A549 (cell line): ENCODE measurements at regions not wholly inside any gene's neighbourhood (a gene's known extent, or its start where the extent isn't known, plus 50 kb on each side); places are given as distances from the start of the nearest gene placed in this dataset.

Experiments used
- ATAC-seq, 2 experiments: fragments of 200-7000 bp in 1 of 2; fragments of >200 bp in 1 of 2; cut with Nextera tagmentation in 1 of 2; cut with Tn5 transposase in 1 of 2; 3 replicates each; pipeline versions ENCODE4 v1.8.0 to v1.9.1; 2018 to 2020; ENCODE audit warnings: mild to moderate bottlenecking in 1 of 2, moderate library complexity in 1 of 2
- CTCF ChIA-PET: fragments of 300-600 bp; sonication (Branson Sonifier 250); formaldehyde crosslinking; extraction: SDS; loops from one replicate; lab custom pipeline; 2021; ENCODE audit warnings: antibody characterized with exemption, inconsistent platforms; lab: Yijun Ruan, JAX
- POLR2A ChIA-PET: fragments of 350-600 bp; formaldehyde crosslinking; extraction: SDS; loops from one replicate; lab custom pipeline; 2021; ENCODE audit warnings: antibody characterized with exemption, inconsistent platforms; lab: Yijun Ruan, JAX
- DNase-seq, 2 experiments: peaks; one replicate each; pipeline versions ENCODE4 v3.0.0 to v3.0.0-alpha.2; 2011 to 2016; ENCODE audit warnings: low read depth in 1 of 2, low spot score in 1 of 2
- FAIRE-seq: peaks from 2 replicates; lab custom pipeline; 2011; peaks lifted over from hg19 to GRCh38; lab: Jason Lieb, UNC
- H3K27ac ChIP-seq, 2 experiments: fragments of >200 bp; sonication (Bioruptor Twin); formaldehyde crosslinking; 3 replicates each; pipeline ENCODE4 v1.5.1; 2016 to 2017
- H3K4me1 ChIP-seq: fragments of >200 bp; sonication (Bioruptor Twin); formaldehyde crosslinking; 3 replicates; pipeline ENCODE4 v1.6.1; 2016
- H3K4me2 ChIP-seq: fragments of >200 bp; sonication (Bioruptor Twin); formaldehyde crosslinking; 3 replicates; pipeline ENCODE4 v1.6.1; 2016
- H3K4me3 ChIP-seq: fragments of >200 bp; sonication (Bioruptor Twin); formaldehyde crosslinking; 3 replicates; pipeline ENCODE4 v1.5.1; 2016
- H3K9me3 ChIP-seq: fragments of >200 bp; sonication (Bioruptor Twin); formaldehyde crosslinking; 3 replicates; pipeline ENCODE4 v1.6.1; 2016
- ATOH8 ChIP-seq: fragments of 250-450 bp; sonication (Bioruptor Pico); IDR thresholded peaks from 2 replicates; pipeline ENCODE4 v1.5.0; 2020; ENCODE audit warnings: low read depth, mild to moderate bottlenecking, moderate library complexity
- CBX2 ChIP-seq: fragments of 200-600 bp; sonication (generic); IDR thresholded peaks from 2 replicates; pipeline ENCODE4 v1.6.1; 2016; ENCODE audit warnings: low read depth, mild to moderate bottlenecking, borderline replicate concordance
- CEBPB ChIP-seq, 2 experiments: fragments of >200 bp in 1 of 2; sonication (Bioruptor Twin) in 1 of 2; formaldehyde crosslinking in 1 of 2; IDR thresholded peaks; 2 replicates each; pipeline ENCODE4 v1.6.1; 2012 to 2016
- CHD4 ChIP-seq: fragments of 200-600 bp; sonication (generic); IDR thresholded peaks from 2 replicates; pipeline ENCODE4 v1.6.1; 2016; ENCODE audit warnings: antibody characterized with exemption, mild to moderate bottlenecking, borderline replicate concordance
- EHF ChIP-seq: fragments of 250-450 bp; sonication (Bioruptor Pico); IDR thresholded peaks from 2 replicates; pipeline ENCODE4 v1.5.0; 2020; ENCODE audit warnings: mild to moderate bottlenecking
- ESRRA ChIP-seq: fragments of 150-350 bp; IDR thresholded peaks from 2 replicates; pipeline ENCODE4 v1.6.1; 2014; ENCODE audit warnings: mild to moderate bottlenecking, low read length, borderline replicate concordance
- FOSB ChIP-seq: fragments of 250-450 bp; sonication (Bioruptor Pico); IDR thresholded peaks from 2 replicates; pipeline ENCODE4 v1.5.0; 2020; ENCODE audit warnings: mild to moderate bottlenecking, moderate library complexity
- GATA3 ChIP-seq: IDR thresholded peaks from 2 replicates; pipeline ENCODE4 v1.6.1; 2012; ENCODE audit warnings: borderline replicate concordance
- HES2 ChIP-seq: fragments of >200 bp; sonication (Bioruptor Twin); formaldehyde crosslinking; IDR thresholded peaks from 2 replicates; pipeline ENCODE4 v1.6.1; 2016
- HEYL ChIP-seq: fragments of 250-450 bp; sonication (Bioruptor Pico); IDR thresholded peaks from 2 replicates; pipeline ENCODE4 v1.8.0; 2021; ENCODE audit warnings: mild to moderate bottlenecking, moderate library complexity
- HOXB13 ChIP-seq: fragments of 250-450 bp; sonication (Bioruptor Pico); IDR thresholded peaks from 2 replicates; pipeline ENCODE4 v1.5.0; 2020; ENCODE audit warnings: low read depth, mild to moderate bottlenecking, moderate library complexity
- HOXB5 ChIP-seq: fragments of 250-450 bp; sonication (Bioruptor Pico); IDR thresholded peaks from 2 replicates; pipeline ENCODE4 v1.5.0; 2020; ENCODE audit warnings: mild to moderate bottlenecking, moderate library complexity
- JUN ChIP-seq, 2 experiments: fragments of >200 bp; sonication (Bioruptor Twin); formaldehyde crosslinking; IDR thresholded peaks; 2 replicates in 1 of 2; 3 replicates in 1 of 2; pipeline ENCODE4 v1.6.1; 2016 to 2017
- KDM5A ChIP-seq: fragments of 200-600 bp; sonication (generic); IDR thresholded peaks from 2 replicates; pipeline ENCODE4 v1.6.1; 2016; ENCODE audit warnings: antibody characterized with exemption, mild to moderate bottlenecking
- MYC ChIP-seq: IDR thresholded peaks from 2 replicates; pipeline ENCODE4 v1.6.1; 2012; ENCODE audit warnings: mild to moderate bottlenecking, inconsistent platforms, low read length, improper control_type of control experiment, borderline replicate concordance
- NPAS2 ChIP-seq: fragments of 250-450 bp; sonication (Bioruptor Pico); IDR thresholded peaks from 2 replicates; pipeline ENCODE4 v1.8.0; 2022; ENCODE audit warnings: mild to moderate bottlenecking, moderate library complexity, borderline replicate concordance
- PHF8 ChIP-seq: fragments of 200-600 bp; sonication (generic); IDR thresholded peaks from 2 replicates; pipeline ENCODE4 v1.6.1; 2016; ENCODE audit warnings: low read depth, mild to moderate bottlenecking, antibody characterized with exemption, moderate library complexity, borderline replicate concordance
- RCOR1 ChIP-seq: fragments of 150-350 bp; IDR thresholded peaks from 2 replicates; pipeline ENCODE4 v1.6.1; 2014; ENCODE audit warnings: antibody characterized with exemption, low read length, low read depth
- REST ChIP-seq: fragments of 200-600 bp; sonication (generic); IDR thresholded peaks from 2 replicates; pipeline ENCODE4 v1.6.1; 2016; ENCODE audit warnings: antibody characterized with exemption, mild to moderate bottlenecking, moderate library complexity
- SREBF2 ChIP-seq: fragments of 450-650 bp; IDR thresholded peaks from 2 replicates; pipeline ENCODE4 v1.6.1; 2014; ENCODE audit warnings: mild to moderate bottlenecking, moderate library complexity
- TP53 ChIP-seq: fragments of 250-450 bp; sonication (Bioruptor Pico); IDR thresholded peaks from 2 replicates; pipeline ENCODE4 v1.5.0; 2021; ENCODE audit warnings: mild to moderate bottlenecking, moderate library complexity
- ZC3H11A ChIP-seq: fragments of 450-650 bp; IDR thresholded peaks from 2 replicates; pipeline ENCODE4 v1.6.1; 2014; ENCODE audit warnings: antibody characterized with exemption, mild to moderate bottlenecking
- ZNF302 ChIP-seq: fragments of 250-450 bp; sonication (Bioruptor Pico); IDR thresholded peaks from 2 replicates; pipeline ENCODE4 v1.9.0; 2021; ENCODE audit warnings: inconsistent platforms, mild to moderate bottlenecking, moderate library complexity
- ZSCAN20 ChIP-seq: fragments of 250-450 bp; sonication (Bioruptor Pico); IDR thresholded peaks from 2 replicates; pipeline ENCODE4 v1.8.0; 2022; ENCODE audit warnings: mild to moderate bottlenecking, moderate library complexity
- WGBS: methylation state at CpG from one replicate; pipeline ENCODE4 v1.1.6; 2017; ENCODE audit errors: missing lambda C conversion rate; 5-methylcytosine and 5-hydroxymethylcytosine counted together

DNA sequence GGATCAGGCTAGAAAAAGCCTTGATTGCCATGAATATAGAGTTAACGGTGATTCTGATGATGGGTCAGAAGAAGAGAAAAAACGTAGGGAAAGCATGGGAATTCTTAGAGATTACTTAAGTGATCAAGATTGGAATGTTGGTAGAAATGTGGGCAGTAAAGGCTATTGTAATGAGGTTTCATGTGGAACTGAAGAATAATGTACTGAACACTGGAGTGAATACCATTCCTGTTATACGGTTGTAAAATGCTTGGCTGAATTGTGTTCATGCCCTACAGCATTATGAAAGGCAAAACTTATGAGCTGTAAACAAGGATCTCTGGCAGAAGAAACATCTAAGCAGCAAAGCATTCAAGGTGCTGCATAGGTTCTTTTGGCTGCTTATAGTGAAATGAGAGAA is 414.1 kb upstream of the CBLB start:
- FAIRE-seq, result no peak

DNA sequence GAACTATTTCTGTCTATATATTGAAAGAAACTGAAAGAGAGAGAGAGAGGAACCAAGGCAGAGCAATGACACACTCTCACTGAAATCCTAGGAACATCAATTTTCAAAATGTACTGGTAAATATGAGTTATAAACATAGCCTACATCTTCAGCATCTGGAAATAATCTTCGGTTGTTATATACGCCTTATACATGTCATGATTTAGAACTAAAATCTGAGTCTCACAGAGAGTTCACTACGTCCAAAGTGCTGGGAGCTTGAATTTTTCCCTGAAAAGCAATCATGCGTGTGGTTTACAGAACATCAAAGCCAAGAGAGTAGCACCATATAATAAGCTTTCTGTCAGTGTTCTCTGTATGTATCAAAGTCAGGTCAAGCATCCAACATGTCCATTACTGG is 420.0 kb upstream of the CBLB start:
- Histone ChIP-seq H3K27ac (no peak overlapping the region), H3K4me2 (no peak overlapping the region), H3K9me3 (no peaks in the 10 kb centered on the region), H3K4me3 (no peak overlapping the region), H3K4me1 (no peaks in the 10 kb centered on the region)
- DNase-seq (no peak), ATAC-seq (no peak), FAIRE-seq (no peak)
- no peak for TF ChIP-seq ATOH8 (CRISPR knock-in tag)
- TF ChIP-seq ZSCAN20, result no peak
- POLR2A ChIA-PET, result no interaction called here
- WGBS, result 75% methylated on average over 4 of the region's 4 CpGs
- CTCF ChIA-PET, result no interaction called here

More for the DNA sequence above, 414.1 kb upstream of the CBLB start:
- 55% methylated on average over 3 of the region's 3 CpGs for WGBS
- Histone ChIP-seq H3K27ac (no peak overlapping the region), H3K4me2 (no peak overlapping the region), H3K9me3 (no peaks in the 10 kb centered on the region), H3K4me1 (no peaks in the 10 kb centered on the region), H3K4me3 (no peak overlapping the region)
- no peak for ATAC-seq
- CTCF ChIA-PET, result no interaction called here
- no peak for DNase-seq
- POLR2A ChIA-PET, result no interaction called here
- no peak for TF ChIP-seq RCOR1
- no peak for TF ChIP-seq PHF8
- no peak for TF ChIP-seq HES2
- no peak for TF ChIP-seq KDM5A
- no peak for TF ChIP-seq HOXB13
- no peak for TF ChIP-seq EHF
- no peak for TF ChIP-seq HOXB5 (CRISPR knock-in tag)

- Histone ChIP-seq H3K4me3 (no peak overlapping the region), H3K4me1 (no peaks in the 10 kb centered on the region), H3K9me3 (no peaks in the 10 kb centered on the region), H3K4me2 (no peak overlapping the region), H3K27ac (no peak overlapping the region)
- ATAC-seq (no peak), FAIRE-seq (no peak), DNase-seq (no peak)
- TF ChIP-seq CEBPB (IDR thresholded peaks at IDR 0.05), result no peak
- WGBS, result 40% methylated on average over 1 of the region's 1 CpG
- CTCF ChIA-PET, result interaction anchor here (1.1 kb wide), 1 partner anchor 11 kb away, joined by 3 read pairs; no protein-coding TSS in a partner anchor
- POLR2A ChIA-PET, result no interaction called here
These were observed 421.6 kb upstream of the CBLB start for GRCh38 chr3:106290304-106290997.

GRCh38 chr3:106293161-106293560 is 424.3 kb upstream of the CBLB start:
- no peak overlapping the region for H3K27ac ChIP-seq
- TF ChIP-seq HEYL (CRISPR knock-in tag), result no peak
- TF ChIP-seq MYC, result no peak
- no peak for TF ChIP-seq JUN (IDR thresholded peaks at IDR 0.05)
- no peak for TF ChIP-seq GATA3
- no peak for TF ChIP-seq CBX2
- TF ChIP-seq SREBF2, result no peak
- TF ChIP-seq, all 56 proteins: peak for 0
- WGBS, result 69% methylated on average over 3 of the region's 3 CpGs
- Histone ChIP-seq H3K4me3 (no peak overlapping the region), H3K9me3 (no peaks in the 10 kb centered on the region), H3K4me1 (no peaks in the 10 kb centered on the region), H3K4me2 (no peak overlapping the region)
- no peak for ATAC-seq
- DNase-seq, result no peak
- POLR2A ChIA-PET, result no interaction called here
- CTCF ChIA-PET, result no interaction called here
- FAIRE-seq, result no peak

- POLR2A ChIA-PET, result no interaction called here
- peak; percentile 49 for FAIRE-seq
- TF ChIP-seq CHD4 (no peak), TP53 (CRISPR knock-in tag) (no peak), HOXB5 (CRISPR knock-in tag) (no peak), ATOH8 (CRISPR knock-in tag) (no peak), REST (no peak), ZNF302 (no peak), ESRRA (no peak), ZC3H11A (no peak), NPAS2 (no peak), FOSB (CRISPR knock-in tag) (no peak)
These were observed 425.3 kb upstream of the CBLB start for GRCh38 chr3:106294121-106294520.

More at GRCh38 chr3:106294121-106294520, 425.3 kb upstream of the CBLB start:
- H3K4me2 ChIP-seq, result no peak overlapping the region
- CTCF ChIA-PET, result interaction anchor here (0.7 kb wide), 1 partner anchor 137 kb away, joined by 3 read pairs; no protein-coding TSS in a partner anchor
- no peak overlapping the region for H3K4me3 ChIP-seq
- H3K4me1 ChIP-seq, result 0 out of 3 replicates have a peak, but pooled peaks cover 2% of the 10 kb centered on the region
- DNase-seq, result no peak
- no peak overlapping the region for H3K27ac ChIP-seq
- ATAC-seq, result no peak
- H3K9me3 ChIP-seq, result no peaks in the 10 kb centered on the region
